LNCaP clone FGC (cell line): ENCODE measurements at regions not wholly inside any gene's neighbourhood (a gene's known extent, or its start where the extent isn't known, plus 50 kb on each side); places are given as distances from the start of the nearest gene placed in this dataset.

ENCODE experiments used
- DNase-seq: peaks from one replicate; pipeline ENCODE4 v3.0.0-alpha.2; 2011; ENCODE audit warnings: low read depth
- H3K4me3 ChIP-seq: 2 replicates; pipeline ENCODE4 v1.5.1; 2011; ENCODE audit warnings: mild to moderate bottlenecking, low read depth, low read length, control low read depth
- TF ChIP-seq, protein P1 (sequence below): IDR thresholded peaks from 2 replicates; pipeline ENCODE4 v1.5.1; 2012; ENCODE audit warnings: mild to moderate bottlenecking; ENCODE audit not compliant: control insufficient read depth, insufficient read depth; ENCODE audit errors: extremely low read depth

DNA sequence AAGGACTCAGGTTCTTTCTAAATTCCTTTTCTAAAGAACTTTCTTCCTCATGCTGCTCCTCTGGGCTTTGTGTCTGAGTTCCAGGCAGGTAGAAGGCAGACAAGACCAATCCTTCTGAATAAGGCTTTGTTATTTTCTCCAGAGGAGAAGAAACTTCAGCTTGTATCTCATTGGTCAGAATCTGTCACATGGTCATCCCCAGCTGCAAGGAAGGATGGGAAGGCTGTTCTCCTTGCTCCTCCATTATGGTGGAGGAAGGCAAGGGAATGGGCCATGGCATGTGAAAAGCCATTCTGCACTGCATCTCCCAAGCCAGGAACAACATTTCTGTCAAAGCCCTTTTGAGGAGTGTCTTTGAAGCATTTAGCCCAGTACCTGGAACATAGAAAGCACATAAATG is 50.6 kb upstream of the NTPCR start:
- H3K4me3 ChIP-seq: no peak overlapping the region
- DNase-seq: no peak
- TF ChIP-seq, protein P1, sequence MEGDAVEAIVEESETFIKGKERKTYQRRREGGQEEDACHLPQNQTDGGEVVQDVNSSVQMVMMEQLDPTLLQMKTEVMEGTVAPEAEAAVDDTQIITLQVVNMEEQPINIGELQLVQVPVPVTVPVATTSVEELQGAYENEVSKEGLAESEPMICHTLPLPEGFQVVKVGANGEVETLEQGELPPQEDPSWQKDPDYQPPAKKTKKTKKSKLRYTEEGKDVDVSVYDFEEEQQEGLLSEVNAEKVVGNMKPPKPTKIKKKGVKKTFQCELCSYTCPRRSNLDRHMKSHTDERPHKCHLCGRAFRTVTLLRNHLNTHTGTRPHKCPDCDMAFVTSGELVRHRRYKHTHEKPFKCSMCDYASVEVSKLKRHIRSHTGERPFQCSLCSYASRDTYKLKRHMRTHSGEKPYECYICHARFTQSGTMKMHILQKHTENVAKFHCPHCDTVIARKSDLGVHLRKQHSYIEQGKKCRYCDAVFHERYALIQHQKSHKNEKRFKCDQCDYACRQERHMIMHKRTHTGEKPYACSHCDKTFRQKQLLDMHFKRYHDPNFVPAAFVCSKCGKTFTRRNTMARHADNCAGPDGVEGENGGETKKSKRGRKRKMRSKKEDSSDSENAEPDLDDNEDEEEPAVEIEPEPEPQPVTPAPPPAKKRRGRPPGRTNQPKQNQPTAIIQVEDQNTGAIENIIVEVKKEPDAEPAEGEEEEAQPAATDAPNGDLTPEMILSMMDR: no peak
